HG03135 (cell line): ENCODE measurements at regions not wholly inside any gene's neighbourhood (a gene's known extent, or its start where the extent isn't known, plus 50 kb on each side); places are given as distances from the start of the nearest gene placed in this dataset.

Experiments used
- ATAC-seq: cut with Tn5 transposase; IDR thresholded peaks from one replicate; pipeline ENCODE4 v1.9.1; 2021; ENCODE audit warnings: mild to moderate bottlenecking, moderate library complexity; ENCODE audit not compliant: unreplicated experiment

DNA sequence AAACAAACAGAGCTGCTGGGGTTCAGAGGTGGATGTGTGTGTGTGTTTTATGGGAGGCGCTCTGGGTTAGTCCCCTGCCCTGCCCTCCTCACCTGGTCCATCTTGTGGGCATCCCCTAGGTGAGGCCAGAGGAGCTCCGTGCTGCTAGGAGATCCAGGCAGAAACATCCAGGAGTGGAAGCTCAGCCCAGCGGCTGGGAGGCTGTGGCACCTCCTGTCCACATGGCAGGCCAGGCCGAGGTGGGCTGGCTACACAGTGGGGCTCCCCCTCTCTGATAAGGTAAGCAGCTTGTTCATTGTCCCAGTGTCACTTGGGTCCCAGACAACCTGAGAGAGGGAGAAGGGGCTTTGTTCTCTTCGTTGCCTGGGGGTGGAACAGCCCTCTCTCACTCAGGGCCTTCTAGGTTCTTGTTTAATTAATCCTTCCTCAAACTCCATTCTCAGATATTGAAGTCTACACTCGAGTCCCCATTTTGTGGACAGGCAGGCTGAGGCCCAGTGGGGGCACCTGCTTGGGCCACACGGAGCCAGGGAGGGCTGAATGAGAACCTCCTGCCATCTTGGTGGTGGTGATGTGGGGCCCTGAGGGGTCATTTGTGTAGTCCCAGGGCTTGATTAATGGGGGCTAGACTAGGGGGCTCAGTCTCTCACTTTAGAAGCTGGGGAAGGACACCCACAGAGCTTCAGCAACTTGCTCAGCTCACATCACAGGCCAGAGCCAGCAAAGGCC is 216.8 kb upstream of the GPR26 start:
- no peak for ATAC-seq

DNA sequence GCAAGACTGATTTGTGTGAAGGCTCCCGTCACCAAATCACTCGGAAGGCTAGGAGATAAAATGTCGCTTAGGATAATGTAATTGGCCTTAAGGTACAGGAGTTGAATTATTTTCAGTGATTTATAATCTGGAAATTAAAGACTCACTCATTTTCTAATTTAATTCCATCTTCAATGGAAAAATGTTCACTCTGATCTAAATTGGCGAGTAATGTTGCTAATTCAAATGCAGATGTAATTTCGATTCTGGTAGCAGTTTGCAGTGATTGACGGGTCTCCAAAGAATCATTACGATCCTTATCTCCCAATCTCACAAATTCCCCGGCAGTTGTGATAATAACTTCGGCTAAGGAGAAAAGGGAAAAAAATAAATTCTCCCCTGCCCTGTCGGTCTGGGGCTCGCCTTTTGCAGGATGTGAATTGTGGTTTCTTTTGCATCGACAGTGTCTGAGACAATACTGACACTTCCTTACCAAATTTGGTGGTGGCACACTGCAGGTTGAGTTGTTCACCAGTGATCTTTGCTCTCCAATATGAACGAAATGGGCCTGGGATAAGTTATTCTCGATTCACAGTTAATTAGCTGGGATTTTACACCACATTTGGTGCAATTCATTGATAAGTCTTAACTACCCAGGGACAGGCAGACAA is 215.1 kb upstream of the GPR26 start:
- ATAC-seq: no peak

DNA sequence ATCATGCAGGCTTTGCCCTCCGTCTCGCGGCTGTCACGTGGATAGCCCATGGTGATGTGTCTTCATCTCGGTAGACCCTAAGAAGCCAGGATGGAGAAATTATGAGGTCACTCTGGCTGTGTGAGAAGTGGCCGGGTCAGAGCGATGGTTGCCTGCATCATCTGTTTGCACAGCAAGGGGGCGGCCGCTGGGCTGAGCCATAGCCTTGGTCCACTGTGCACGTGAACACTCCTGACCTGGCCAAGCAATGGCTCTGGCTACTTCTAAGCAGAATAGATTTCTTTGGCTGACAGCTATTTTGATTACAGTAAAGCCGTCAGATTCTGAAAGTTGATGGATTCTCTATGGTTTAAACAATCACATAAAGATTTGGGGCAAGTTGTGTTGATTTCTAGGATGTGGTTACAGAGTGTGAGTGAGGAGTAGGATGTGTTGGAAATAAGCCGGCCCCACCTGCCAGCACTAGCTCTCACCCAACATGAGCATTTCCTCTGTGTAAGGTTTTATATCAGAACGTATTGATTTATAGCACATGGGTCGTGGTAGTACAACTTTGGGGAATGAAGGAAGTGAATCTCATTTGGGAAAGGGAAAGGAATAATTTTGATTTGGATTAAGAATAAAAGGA is 214.4 kb upstream of the GPR26 start:
- no peak for ATAC-seq

DNA sequence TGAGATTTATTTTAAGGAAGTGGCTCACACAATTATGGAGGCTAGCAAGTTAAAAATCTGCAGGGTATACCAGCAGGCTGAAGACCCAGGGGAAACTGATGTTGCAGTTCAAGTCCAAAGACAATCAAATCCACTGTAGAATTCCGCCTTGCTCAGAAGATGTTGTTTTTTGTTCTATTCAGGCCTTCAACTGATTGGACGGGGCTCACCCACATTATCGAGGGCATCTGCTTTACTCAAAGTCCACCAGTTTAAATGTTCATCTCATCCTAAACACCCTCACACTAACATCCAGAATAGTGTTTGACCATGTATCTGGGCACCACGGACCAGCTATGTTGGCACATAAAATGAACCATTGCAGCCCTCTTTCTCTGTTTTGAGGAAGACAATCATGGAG is 211.2 kb upstream of the GPR26 start:
- ATAC-seq: no peak

DNA sequence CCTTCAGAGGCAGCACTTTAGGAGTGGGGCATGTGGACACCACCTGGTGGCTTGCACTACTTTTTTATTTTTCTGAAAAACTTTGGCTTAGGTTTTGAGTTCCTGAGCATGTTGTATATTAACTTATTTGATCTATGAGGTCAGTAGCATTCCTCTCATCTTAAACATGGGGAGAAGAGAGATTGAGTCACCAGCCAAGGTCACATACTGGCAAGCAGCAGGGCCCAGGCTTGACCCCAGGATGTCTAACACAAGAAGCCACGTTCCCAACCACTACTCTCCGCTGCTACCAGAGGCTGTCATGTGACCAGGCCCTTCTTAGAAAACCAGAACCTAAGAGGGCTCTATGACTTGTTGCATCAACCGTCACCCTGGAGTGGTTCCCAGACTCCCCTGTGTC is 210.3 kb upstream of the GPR26 start:
- no peak for ATAC-seq

DNA sequence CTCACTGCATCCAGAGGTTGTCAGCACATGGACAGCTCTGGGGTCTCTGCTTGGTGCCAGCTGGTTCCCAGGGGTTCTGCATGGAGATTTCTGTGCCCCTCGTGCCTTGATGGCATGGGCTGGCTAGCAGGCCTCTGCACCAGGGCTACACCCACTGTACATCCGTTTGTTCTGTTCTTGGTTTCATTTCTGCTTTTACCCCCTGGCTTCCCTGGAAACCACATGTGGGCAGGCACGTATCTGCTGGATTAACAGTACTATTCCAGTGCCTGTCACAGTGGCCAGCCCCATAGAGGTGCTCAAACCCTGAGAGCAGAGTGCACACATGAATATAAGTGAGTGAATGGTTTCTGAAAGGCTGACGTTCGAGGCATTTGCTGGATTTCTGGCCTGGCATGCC is 207.2 kb upstream of the GPR26 start:
- ATAC-seq: no peak

DNA sequence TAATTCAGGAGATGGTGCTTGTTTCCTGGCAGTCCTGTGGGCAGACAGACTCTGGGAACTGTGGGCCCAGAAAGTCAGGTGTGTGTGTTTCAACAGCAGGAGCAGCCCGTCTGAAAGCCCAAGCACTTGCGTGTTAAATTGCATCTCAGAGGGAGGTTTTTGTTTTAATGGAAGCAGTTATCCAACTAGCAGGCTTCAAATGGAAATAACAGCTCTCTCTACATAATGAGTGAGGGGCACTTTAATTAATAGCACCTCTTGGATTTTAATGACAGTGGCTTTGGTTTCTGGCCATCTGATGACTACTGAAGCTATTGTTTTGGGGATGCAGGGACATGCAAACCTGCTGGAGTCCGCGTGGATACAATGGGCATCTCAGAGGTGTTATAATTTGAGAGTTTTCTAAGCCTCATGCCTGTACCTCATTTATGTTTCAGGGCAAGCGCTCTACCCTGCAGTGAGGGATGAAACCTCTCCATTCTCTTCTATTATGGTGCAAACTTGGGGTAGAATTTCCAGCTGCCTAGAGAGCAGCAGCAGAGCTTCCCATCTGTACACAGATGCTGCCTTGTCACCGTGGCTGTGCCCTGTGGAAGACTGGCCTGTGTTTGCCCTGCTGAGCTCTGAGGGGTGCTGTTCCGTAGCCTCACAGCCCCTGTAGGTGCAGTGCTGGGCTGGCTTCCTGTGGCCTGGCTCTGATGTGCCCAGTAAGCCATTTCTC is 206.6 kb upstream of the GPR26 start:
- ATAC-seq: no peak

DNA sequence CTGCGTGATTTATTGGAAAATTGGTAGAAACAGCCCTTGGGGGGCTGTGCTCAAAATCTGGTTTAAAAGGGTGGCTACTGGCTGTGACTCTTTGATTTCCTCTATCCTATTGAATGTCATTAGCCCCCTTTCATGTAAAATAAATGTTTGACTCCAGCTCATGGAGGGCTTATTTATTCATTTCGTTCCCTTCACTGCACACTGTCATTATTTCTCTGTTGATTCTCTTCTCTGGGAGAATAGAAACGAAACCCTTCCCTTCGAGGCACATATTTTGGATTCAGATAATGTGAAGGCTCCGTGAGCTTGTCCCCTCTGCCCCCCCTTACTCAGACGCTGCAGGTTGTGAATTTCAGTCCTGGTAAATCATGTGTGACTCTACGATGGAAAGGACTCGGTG is 203.9 kb upstream of the GPR26 start:
- ATAC-seq: no peak

DNA sequence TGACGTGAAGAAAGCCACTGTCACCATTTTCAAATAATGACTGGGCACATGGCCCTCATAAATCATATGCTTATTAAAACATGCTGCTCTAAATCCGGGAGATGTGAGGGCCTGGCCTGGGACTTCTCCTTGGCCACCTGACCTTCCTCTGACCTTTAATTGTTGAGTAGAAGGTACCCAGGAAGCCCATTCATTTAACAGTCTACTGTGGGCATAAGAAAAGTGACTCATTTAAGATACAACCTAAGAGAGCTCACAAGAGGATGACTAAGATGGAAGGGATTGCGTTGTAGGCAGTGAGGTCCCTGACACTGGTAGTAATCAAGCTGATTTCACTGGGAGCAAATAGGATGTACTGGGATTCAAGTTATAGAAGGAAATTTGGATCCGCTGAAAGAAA is 203.4 kb upstream of the GPR26 start:
- no peak for ATAC-seq

DNA sequence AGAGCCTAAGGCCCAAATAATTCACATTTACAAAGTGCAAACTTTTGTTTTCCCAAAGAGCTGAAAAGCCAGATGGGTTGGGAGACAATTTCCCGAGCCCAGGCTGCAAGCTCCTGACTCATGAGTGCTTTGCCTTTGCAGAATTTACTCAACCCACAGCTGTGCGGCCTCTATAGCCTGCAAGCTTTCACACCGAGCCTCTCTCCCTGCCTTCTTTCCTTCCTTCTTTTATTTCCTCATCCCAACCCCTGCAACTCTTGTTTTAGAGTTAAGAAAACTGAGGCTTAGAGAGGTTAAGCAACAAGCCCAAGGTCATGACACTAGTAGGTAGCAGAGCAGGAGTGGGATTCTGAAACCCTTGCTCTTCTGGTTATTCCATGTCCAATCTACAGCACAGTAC is 203.0 kb upstream of the GPR26 start:
- no peak for ATAC-seq

DNA sequence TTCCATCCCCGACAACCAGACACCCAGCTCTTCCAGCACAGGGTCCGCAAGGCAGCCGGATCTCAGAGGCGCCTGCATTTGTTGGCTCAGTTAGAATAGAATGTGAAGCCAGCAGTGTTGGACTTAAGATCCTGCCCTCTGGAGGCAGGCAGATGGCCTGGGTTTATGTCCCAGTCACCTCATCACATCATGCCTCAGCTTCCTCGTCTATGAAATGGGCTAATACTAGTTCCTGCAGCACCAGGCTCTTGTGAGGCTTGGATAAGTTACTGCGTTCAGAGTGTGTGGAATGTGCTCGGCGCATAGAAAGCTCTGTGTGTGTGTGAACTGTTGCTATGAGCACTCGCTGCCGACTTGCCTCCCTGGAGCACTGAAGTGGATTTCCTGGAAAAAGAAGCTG is 202.5 kb upstream of the GPR26 start:
- no peak for ATAC-seq

DNA sequence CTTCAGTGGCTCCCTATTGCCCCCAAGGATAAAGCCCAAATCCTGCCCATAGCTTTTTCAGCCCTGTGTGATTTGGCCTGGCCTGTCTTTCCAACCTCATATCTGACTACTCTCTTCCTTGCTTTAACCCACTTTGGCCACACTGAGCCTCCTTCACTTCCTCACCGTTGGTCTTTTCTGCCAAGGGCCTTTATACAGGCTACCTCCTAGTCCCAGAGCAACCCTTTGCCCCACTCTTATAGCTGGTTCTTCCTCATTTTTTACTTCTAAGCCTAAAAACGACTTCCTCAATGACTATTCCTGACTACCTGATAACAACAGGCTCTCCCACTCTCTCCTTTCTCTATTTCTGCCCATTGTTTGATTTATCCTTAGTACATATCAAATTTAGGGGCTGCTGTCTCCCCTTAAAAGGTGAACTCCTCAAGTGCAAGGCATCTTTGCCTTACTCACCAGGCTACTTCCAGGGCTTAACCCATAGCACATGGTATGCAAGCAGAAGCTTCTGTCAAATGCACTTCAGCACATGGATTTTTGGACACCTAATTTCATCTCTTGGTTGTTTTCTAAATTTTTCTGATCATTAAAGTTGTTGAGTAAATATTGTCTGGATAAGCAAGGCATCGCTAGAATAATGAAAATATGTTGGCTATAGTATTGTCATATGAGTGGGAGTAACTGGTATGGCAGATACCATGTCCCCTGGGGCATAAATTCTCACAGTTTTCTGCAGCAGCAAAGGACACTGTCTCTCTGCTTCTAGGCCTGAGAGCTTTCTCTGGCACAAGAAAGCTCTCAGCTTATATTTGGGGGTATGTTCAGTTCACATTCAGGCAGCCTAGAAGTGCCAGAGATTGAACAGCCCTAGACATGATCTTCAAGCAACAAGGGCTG is 201.5 kb upstream of the GPR26 start:
- no peak for ATAC-seq

DNA sequence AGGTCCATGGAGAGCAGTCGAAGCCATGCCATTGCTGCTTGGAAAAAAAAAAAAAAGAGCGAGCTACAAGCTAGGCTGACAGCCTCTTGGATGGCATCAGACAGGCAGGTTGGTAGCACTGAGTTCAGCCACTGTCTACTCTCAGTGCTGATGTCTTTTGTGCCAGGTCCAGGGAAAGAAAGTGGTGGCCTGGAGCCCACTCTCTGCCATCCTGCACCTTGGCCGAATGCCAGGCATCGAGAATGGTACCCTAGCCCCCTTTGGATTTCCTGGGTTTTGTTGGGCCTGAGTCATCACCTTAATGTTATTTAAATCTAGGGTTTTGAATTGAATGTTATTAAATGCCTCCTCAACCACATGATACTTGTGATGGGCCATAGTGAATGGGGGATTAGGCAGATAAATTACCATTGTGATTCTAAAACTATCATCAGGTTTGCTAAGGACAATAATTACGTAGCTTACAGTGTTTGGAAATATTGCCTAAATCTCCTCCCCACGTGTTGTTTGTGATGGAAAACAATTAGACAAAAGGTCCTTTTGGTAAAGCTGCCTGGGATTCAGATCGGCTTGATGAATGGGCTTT is 195.7 kb upstream of the GPR26 start:
- ATAC-seq: no peak

DNA sequence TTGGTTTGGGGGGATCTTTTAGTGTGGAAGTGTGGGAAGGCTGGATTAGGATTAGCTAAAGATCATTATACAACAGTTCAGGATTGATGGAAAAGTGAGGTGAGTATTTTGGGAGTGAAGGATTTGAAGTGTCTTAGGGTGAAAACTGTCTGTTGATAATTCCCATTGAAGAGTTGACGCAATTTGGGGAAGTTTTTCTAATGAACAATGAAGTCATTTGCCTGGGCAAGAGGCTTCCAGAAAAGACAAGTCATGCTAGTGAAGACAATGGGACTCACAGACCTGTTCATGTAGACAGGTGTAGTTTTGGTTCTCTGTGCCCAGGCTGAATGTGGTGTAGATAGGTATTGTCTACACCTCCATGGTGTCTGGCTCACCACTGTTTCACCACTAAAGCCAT is 194.3 kb upstream of the GPR26 start:
- ATAC-seq: no peak

DNA sequence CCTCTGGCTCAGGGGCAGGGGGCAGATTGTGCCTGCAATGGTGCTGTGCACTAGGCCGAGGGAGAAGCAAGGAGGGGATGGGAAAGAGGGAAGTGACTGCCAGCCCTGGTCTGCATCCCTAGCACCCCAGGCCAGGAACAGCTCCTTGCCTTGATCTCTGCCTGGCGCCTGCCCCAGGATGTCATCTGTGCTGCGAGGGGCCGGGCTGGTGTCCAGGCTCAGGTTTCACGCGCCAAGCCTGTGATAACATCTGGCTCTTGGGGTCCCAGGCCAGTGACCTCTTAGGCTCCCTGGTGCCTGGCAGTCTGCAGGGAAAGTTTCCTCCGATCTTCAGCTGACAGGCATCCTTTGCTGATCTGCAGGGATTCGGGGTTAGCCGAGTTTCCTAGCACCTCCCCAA is 193.5 kb upstream of the GPR26 start:
- ATAC-seq: no peak

DNA sequence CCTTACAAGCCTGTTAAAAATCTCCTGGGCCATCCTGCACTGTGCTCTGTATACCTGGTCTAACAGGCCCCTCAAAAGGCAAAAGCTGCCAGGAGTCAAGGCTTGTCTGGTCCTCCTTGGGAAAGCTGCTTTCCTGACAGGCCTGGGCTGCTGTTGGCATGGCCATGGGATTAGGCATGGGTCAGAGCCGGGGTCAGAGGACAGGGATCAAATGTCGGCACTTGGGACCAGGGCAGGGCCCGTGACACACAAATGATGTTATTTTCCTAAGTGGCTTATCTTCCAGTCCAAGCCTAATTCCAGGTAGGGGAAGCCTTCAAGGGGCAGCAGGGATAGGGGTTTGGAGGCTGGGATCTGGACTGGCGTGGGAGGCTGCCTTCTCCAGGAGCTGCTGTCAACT is 191.5 kb upstream of the GPR26 start:
- ATAC-seq: no peak

DNA sequence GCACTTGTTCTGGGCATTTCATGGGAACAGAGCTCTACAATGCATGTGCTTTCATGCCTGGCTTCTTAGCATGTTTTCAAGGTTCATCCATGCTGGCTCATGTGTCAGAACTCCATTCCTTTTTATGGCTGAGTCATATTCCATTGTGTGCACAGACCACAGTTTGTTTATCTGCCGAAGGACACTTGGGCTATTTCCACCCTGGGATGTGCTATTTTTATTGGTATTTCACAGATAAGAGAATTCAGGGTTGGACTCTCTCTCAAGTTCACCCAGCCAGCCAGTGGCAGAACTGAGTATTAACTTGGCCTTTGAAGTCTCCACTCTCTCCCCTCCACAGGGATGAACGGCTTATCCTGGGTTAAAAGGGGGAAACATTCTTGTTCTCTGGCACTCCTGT is 190.7 kb upstream of the GPR26 start:
- no peak for ATAC-seq

DNA sequence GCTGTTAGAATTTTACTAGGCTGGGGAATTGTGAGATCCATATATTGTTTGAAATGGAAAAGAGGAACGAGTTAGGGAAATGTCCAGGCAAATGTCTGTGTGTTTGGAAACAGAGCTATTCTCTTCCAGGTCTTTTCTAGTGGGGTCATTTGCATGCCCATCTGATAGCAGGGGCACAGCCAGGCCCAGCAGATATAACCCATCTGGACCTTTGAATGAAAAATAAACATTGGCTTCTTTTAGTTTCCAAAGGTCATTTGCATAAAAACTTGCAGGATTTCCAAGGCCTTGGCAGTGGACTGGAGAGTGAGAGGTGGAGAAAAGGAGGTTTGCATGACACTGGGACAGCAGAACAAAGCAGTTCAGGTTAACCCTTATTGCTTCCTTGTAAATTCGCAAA is 188.0 kb upstream of the GPR26 start:
- ATAC-seq: no peak

DNA sequence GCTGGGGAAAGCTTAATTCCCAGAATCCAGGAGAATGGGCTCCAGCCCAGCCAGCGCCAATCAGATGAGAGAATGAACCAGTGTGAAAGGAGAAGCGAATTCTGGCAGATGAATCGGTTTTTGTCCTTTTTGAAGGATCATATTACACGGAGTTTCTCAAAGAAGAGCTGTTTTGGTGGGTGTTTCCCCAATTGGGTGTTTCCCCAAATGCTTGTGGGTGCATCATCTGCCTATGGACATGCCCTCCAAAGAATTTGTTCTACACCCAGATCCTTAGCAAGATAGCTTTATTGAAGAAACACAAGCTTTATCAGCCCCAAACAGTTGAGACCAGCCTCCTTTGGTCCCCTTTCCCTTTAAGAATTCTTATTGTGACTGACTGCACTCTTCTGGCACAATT is 186.5 kb upstream of the GPR26 start:
- ATAC-seq: no peak

DNA sequence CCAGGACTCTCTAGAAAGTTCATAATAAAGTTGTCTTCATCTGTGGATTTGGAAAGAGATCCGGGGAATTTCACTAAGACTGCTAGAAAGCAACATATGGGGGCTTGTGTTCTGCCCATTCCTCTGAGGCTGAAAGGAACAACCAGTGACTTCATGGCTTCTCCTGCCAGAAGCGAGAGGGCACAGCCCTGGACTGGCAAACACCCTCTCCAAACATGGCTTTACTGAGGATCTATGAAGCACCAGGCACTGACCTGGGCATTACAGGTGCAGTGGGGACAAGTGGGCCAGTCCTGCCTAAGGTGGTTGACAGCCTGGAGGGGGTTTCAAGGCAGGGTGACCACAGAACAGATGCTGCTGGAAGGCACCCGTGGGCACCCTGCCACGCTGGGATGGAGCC is 185.8 kb upstream of the GPR26 start:
- no peak for ATAC-seq
